Body of pancreas (tissue), 4 donors: ENCODE measurements at regions not wholly inside any gene's neighbourhood (a gene's known extent, or its start where the extent isn't known, plus 50 kb on each side); places are given as distances from the start of the nearest gene placed in this dataset.

Source experiments
- ATAC-seq: fragments of 150-250 bp; one replicate; pipeline ENCODE4 v1.9.1; 2016
- DNase-seq, 4 donors: peaks; one replicate each; pipeline ENCODE4 v3.0.0-alpha.2; 2019
- H3K27ac ChIP-seq, 4 donors: fragments of 200-600 bp; sonication (generic); 1 replicate in 3 of 4; 2 replicates in 1 of 4; pipeline versions ENCODE4 v1.5.1 to v1.6.1; 2016 to 2019; ENCODE audit warnings: mild to moderate bottlenecking in 1 of 4, mixed read lengths in 1 of 4, moderate library complexity in 1 of 4
- H3K27me3 ChIP-seq, 2 donors: fragments of 200-600 bp; sonication (generic); one replicate each; pipeline ENCODE4 v1.6.0; 2016; ENCODE audit warnings: mild to moderate bottlenecking in 1 of 2
- H3K36me3 ChIP-seq, 2 donors: fragments of 200-600 bp; sonication (generic); replicated peaks in 1 of 2; 2 replicates each; pipeline ENCODE4 v1.5.1; 2016; ENCODE audit warnings: low read depth in 2 of 2; ENCODE audit not compliant: insufficient read depth in 1 of 2
- H3K4me1 ChIP-seq: fragments of 200-600 bp; sonication (generic); one replicate; pipeline ENCODE4 v1.6.0; 2016
- H3K4me3 ChIP-seq, 2 donors: fragments of 200-600 bp; sonication (generic); 1 replicate in 1 of 2; 2 replicates in 1 of 2; pipeline ENCODE4 v1.5.1; 2016 to 2019
- H3K9me3 ChIP-seq, 3 donors: fragments of 200-600 bp; sonication (generic); 1 replicate in 2 of 3; 2 replicates in 1 of 3; pipeline ENCODE4 v1.5.1; 2016
- CTCF ChIP-seq, 7 experiments: fragments of 450-650 bp in 4 of 7; fragments of 200-600 bp in 3 of 7; sonication (generic) in 3 of 7; IDR thresholded peaks; one replicate each; pipeline ENCODE4 v1.5.1; 2016 to 2019; ENCODE audit warnings: antibody characterized with exemption in 7 of 7
- POLR2A ChIP-seq, 3 donors: fragments of 450-650 bp; IDR thresholded peaks; one replicate each; pipeline ENCODE4 v1.6.1; 2016; ENCODE audit warnings: antibody characterized with exemption in 3 of 3, mild to moderate bottlenecking in 2 of 3
- WGBS, 2 donors: methylation state at CpG; one replicate each; pipeline ENCODE4 v1.1.5; 2017; 5-methylcytosine and 5-hydroxymethylcytosine counted together
- intact Hi-C: fragments of 100-400 bp; cut with DNase I; formaldehyde crosslinking; loops from one replicate; pipeline ENCODE4 v1.15.1; 2023

- H3K27ac ChIP-seq, result no peak overlapping the region
- H3K9me3 ChIP-seq, result no peaks in the 10 kb centered on the region
- TF ChIP-seq CTCF (IDR thresholded peaks at IDR 0.05) (no peak), POLR2A (IDR thresholded peaks at IDR 0.05) (no peak)
- intact Hi-C loops, result no loop called here
- no peaks in the 10 kb centered on the region for H3K4me1 ChIP-seq
- no peaks in the 10 kb centered on the region for H3K27me3 ChIP-seq
- ATAC-seq (no peak), DNase-seq (no peak)
- no peak overlapping the region for H3K4me3 ChIP-seq
- 62 to 75% methylated on average over 5 of the region's 5 CpGs for WGBS, 2 donors
- no peaks in the 10 kb centered on the region for H3K36me3 ChIP-seq
Measured at GRCh38 chr5:25339541-25339940, 694.8 kb upstream of the CDH10 start.

- no peaks in the 10 kb centered on the region for H3K36me3 ChIP-seq
- no peaks in the 10 kb centered on the region for H3K27me3 ChIP-seq
- DNase-seq (no peak), ATAC-seq (no peak)
- no peak overlapping the region for H3K4me3 ChIP-seq
- WGBS, 2 donors, result 54 to 60% methylated on average over 6 of the region's 6 CpGs
- no peaks in the 10 kb centered on the region for H3K4me1 ChIP-seq
- no peak overlapping the region for H3K27ac ChIP-seq
- H3K9me3 ChIP-seq, result no peaks in the 10 kb centered on the region
- intact Hi-C loops, result no loop called here
- TF ChIP-seq POLR2A (IDR thresholded peaks at IDR 0.05), result no peak
- no peak for TF ChIP-seq CTCF (IDR thresholded peaks at IDR 0.05)
Measured at GRCh38 chr5:25334350-25334749, 689.6 kb upstream of the CDH10 start.

GRCh38 chr5:25330721-25331120, 685.9 kb upstream of the CDH10 start:
- intact Hi-C loops, result no loop called here
- WGBS, 2 donors, result 40 to 51% methylated on average over 1 to 3 of the region's 3 CpGs
- no peak overlapping the region for H3K27ac ChIP-seq
- TF ChIP-seq CTCF (IDR thresholded peaks at IDR 0.05) (no peak), POLR2A (IDR thresholded peaks at IDR 0.05) (no peak)
- H3K4me1 ChIP-seq, result no peaks in the 10 kb centered on the region
- H3K9me3 ChIP-seq, result no peaks in the 10 kb centered on the region
- no peaks in the 10 kb centered on the region for H3K27me3 ChIP-seq
- no peak overlapping the region for H3K4me3 ChIP-seq
- DNase-seq (no peak), ATAC-seq (no peak)
- no peaks in the 10 kb centered on the region for H3K36me3 ChIP-seq

- WGBS, 2 donors, result 58 to 60% methylated on average over 2 of the region's 2 CpGs
- Histone ChIP-seq H3K36me3 (no peaks in the 10 kb centered on the region), H3K27ac (no peak overlapping the region), H3K27me3 (no peaks in the 10 kb centered on the region), H3K4me3 (no peak overlapping the region), H3K4me1 (no peaks in the 10 kb centered on the region), H3K9me3 (no peaks in the 10 kb centered on the region)
- DNase-seq (no peak), ATAC-seq (no peak)
- TF ChIP-seq CTCF (IDR thresholded peaks at IDR 0.05) (no peak), POLR2A (IDR thresholded peaks at IDR 0.05) (no peak)
- intact Hi-C loops, result no loop called here
Measured at GRCh38 chr5:25327172-25327571, 682.4 kb upstream of the CDH10 start.

- TF ChIP-seq CTCF (IDR thresholded peaks at IDR 0.05), result no peak
- no peak for TF ChIP-seq POLR2A (IDR thresholded peaks at IDR 0.05)
- ATAC-seq, result no peak
- Histone ChIP-seq H3K4me1 (no peaks in the 10 kb centered on the region), H3K27ac (no peak overlapping the region), H3K9me3 (no peaks in the 10 kb centered on the region), H3K36me3 (no peaks in the 10 kb centered on the region), H3K4me3 (no peak overlapping the region), H3K27me3 (no peaks in the 10 kb centered on the region)
- intact Hi-C loops, result no loop called here
- 47 to 61% methylated on average over 2 of the region's 2 CpGs for WGBS, 2 donors
- DNase-seq, result no peak
Measured at GRCh38 chr5:25301836-25302235, 657.1 kb upstream of the CDH10 start.
